HuH-7.5 (cell line): ENCODE measurements at regions not wholly inside any gene's neighbourhood (a gene's known extent, or its start where the extent isn't known, plus 50 kb on each side); places are given as distances from the start of the nearest gene placed in this dataset.
"Not testable (repeated sequence)": the region's sequence is repeated elsewhere in the genome, so short reads cannot be mapped to it uniquely, and the experiment has no call there.

Experiments used
- DNase-seq: peaks from one replicate; pipeline ENCODE4 v3.0.0; 2011; ENCODE audit warnings: low spot score

- DNase-seq = no peak
Observed at GRCh38 chr10:36765782-36766414, 359.5 kb upstream of the ANKRD30A start.

GRCh38 chr10:36764823-36765222 is 360.6 kb upstream of the ANKRD30A start:
- DNase-seq = no peak

- DNase-seq = no peak
Observed at GRCh38 chr10:36761121-36761520, 364.3 kb upstream of the ANKRD30A start.

GRCh38 chr10:36759141-36759805 is 366.1 kb upstream of the ANKRD30A start:
- DNase-seq = no peak

- DNase-seq = no peak
Observed at GRCh38 chr10:36748128-36748871, 377.1 kb upstream of the ANKRD30A start.

- DNase-seq = no peak
Observed at GRCh38 chr10:36739884-36740445, 385.4 kb upstream of the ANKRD30A start.

GRCh38 chr10:36738738-36739431 is 386.5 kb upstream of the ANKRD30A start:
- DNase-seq = no peak

GRCh38 chr10:36736311-36736710 is 389.1 kb upstream of the ANKRD30A start:
- no peak for DNase-seq

- DNase-seq = not testable (repeated sequence)
Observed at GRCh38 chr10:36734590-36734989, 390.8 kb upstream of the ANKRD30A start.

GRCh38 chr10:36730316-36730715 is 395.1 kb upstream of the ANKRD30A start:
- DNase-seq = no peak

GRCh38 chr10:36728626-36729025 is 396.8 kb upstream of the ANKRD30A start:
- no peak for DNase-seq

- peak; percentile 16 for DNase-seq
Observed at GRCh38 chr10:36725581-36726520, 399.5 kb upstream of the ANKRD30A start.

GRCh38 chr10:36722777-36723176 is 402.6 kb upstream of the ANKRD30A start:
- no peak for DNase-seq

GRCh38 chr10:36721871-36722270 is 403.5 kb upstream of the ANKRD30A start:
- no peak for DNase-seq

- DNase-seq = no peak
Observed at GRCh38 chr10:36720895-36721294, 404.5 kb upstream of the ANKRD30A start.

GRCh38 chr10:36717118-36717517 is 408.3 kb upstream of the ANKRD30A start:
- DNase-seq = no peak

- no peak for DNase-seq
Observed at GRCh38 chr10:36716291-36716690, 409.1 kb upstream of the ANKRD30A start.

GRCh38 chr10:36712695-36713094 is 412.7 kb upstream of the ANKRD30A start:
- no peak for DNase-seq

- no peak for DNase-seq
Observed at GRCh38 chr10:36711361-36711760, 414.0 kb upstream of the ANKRD30A start.

- DNase-seq = no peak
Observed at GRCh38 chr10:36704124-36704523, 421.3 kb upstream of the ANKRD30A start.

- DNase-seq = no peak
Observed at GRCh38 chr10:36703179-36703578, 422.2 kb upstream of the ANKRD30A start.
